ENCODE measurements at regions not wholly inside any gene's neighbourhood (a gene's known extent, or its start where the extent isn't known, plus 50 kb on each side); places are given as distances from the start of the nearest gene placed in this dataset.

GRCh38 chr4:136634121-136634520 is 898.2 kb downstream of the PCDH18 start:
- H3K9me3 ChIP-seq: no peaks in the 10 kb centered on the region
- H3K4me1 ChIP-seq: no peaks in the 10 kb centered on the region
- no peak overlapping the region for H3K27ac ChIP-seq
- DNase-seq (no peak), ATAC-seq (no peak)
- intact Hi-C loops (cut with DNase I): no loop called here
- TF ChIP-seq CTCF (IDR thresholded peaks at IDR 0.05): no peak
- H3K27me3 ChIP-seq: no peaks in the 10 kb centered on the region
- no peaks in the 10 kb centered on the region for H3K36me3 ChIP-seq
- H3K4me3 ChIP-seq: no peak overlapping the region

DNA sequence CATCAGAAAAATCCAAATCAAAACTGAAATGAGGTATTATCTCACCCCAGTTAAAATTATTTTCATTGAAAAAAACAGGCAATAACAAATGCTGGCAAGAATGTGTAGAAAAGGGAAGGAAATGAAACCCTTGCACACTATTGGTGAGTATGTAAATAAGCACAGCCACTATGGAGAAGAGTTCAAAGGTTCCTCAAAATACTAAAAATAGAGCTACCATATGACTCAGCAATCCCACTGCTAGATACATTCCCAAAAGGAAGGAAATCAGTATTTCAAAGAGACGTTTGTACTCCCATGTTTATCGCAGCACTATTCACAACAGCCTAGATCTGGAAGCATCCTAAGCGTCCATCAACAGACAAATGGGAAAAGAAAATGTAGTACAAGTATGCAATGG is 932.4 kb downstream of the PCDH18 start:
- no peak overlapping the region for H3K27ac ChIP-seq
- intact Hi-C loops (cut with DNase I): no loop called here
- TF ChIP-seq CTCF (IDR thresholded peaks at IDR 0.05): no peak
- no peaks in the 10 kb centered on the region for H3K4me1 ChIP-seq
- no peaks in the 10 kb centered on the region for H3K9me3 ChIP-seq
- no peaks in the 10 kb centered on the region for H3K36me3 ChIP-seq
- H3K27me3 ChIP-seq: no peaks in the 10 kb centered on the region
- DNase-seq (no peak), ATAC-seq (no peak)
- H3K4me3 ChIP-seq: no peak overlapping the region

- DNase-seq: no peak
- Histone ChIP-seq H3K9me3 (no peaks in the 10 kb centered on the region), H3K27me3 (no peaks in the 10 kb centered on the region), H3K4me3 (no peak overlapping the region), H3K4me1 (no peaks in the 10 kb centered on the region), H3K27ac (no peak overlapping the region), H3K36me3 (no peaks in the 10 kb centered on the region)
- TF ChIP-seq CTCF (IDR thresholded peaks at IDR 0.05): no peak
- intact Hi-C loops (cut with DNase I): no loop called here
- no peak for ATAC-seq
Observed at GRCh38 chr4:136590440-136590839, 941.9 kb downstream of the PCDH18 start.

DNA sequence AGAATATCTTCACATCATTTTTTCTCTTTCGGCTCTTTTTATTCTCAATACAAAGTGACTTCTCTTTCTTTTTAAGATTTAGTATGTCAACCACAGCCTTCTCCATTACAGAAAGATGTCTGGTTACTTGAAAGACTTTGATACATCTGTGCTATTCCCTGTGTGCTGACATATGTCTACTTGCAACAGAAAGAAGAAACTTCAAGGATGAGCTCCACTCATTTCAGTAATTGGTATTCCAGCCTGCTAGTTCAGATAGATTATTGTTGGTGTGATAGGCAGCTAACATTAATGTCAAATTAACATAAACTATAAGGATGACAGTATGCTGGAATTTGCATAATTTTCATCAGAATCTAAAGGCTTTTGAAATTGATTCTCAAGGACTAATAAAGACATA is 948.7 kb downstream of the PCDH18 start:
- Histone ChIP-seq H3K27ac (no peak overlapping the region), H3K36me3 (no peaks in the 10 kb centered on the region), H3K4me3 (no peak overlapping the region), H3K27me3 (no peaks in the 10 kb centered on the region), H3K4me1 (no peaks in the 10 kb centered on the region), H3K9me3 (no peaks in the 10 kb centered on the region)
- no peak for ATAC-seq
- intact Hi-C loops (cut with DNase I): no loop called here
- no peak for TF ChIP-seq CTCF (IDR thresholded peaks at IDR 0.05)
- no peak for DNase-seq

DNA sequence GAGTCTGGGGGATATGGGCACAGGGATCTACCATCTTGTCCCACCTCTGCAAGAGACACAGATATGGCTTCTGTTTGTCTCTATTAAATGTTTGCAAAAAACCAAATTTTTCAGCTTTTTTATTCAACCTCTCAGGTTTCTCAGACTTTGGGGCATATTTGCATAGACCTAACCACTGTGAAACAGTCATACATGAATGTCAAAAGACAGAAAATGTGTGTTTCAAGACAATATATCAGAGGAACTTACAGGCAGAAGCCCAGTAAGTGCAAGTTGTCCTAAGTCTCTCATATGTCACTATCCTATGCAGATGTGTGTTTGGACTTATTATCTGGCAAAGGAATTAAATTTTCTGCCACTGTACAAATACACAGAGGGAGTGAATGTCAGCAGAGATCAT is 951.2 kb downstream of the PCDH18 start:
- ATAC-seq (no peak), DNase-seq (no peak)
- H3K27me3 ChIP-seq: no peaks in the 10 kb centered on the region
- H3K27ac ChIP-seq: no peak overlapping the region
- H3K9me3 ChIP-seq: no peaks in the 10 kb centered on the region
- H3K36me3 ChIP-seq: no peaks in the 10 kb centered on the region
- no peak for TF ChIP-seq CTCF (IDR thresholded peaks at IDR 0.05)
- intact Hi-C loops (cut with DNase I): no loop called here
- H3K4me3 ChIP-seq: no peak overlapping the region
- no peaks in the 10 kb centered on the region for H3K4me1 ChIP-seq

GRCh38 chr4:136575146-136575545 is 957.1 kb downstream of the PCDH18 start:
- no peaks in the 10 kb centered on the region for H3K27me3 ChIP-seq
- H3K4me1 ChIP-seq: no peaks in the 10 kb centered on the region
- DNase-seq (no peak), ATAC-seq (no peak)
- intact Hi-C loops (cut with DNase I): no loop called here
- H3K36me3 ChIP-seq: no peaks in the 10 kb centered on the region
- no peak overlapping the region for H3K4me3 ChIP-seq
- no peak for TF ChIP-seq CTCF (IDR thresholded peaks at IDR 0.05)
- no peak overlapping the region for H3K27ac ChIP-seq
- no peaks in the 10 kb centered on the region for H3K9me3 ChIP-seq

Measured in upper lobe of right lung (tissue), 1 donor.